Hepatocyte (in vitro differentiated cells): ENCODE measurements at regions not wholly inside any gene's neighbourhood (a gene's known extent, or its start where the extent isn't known, plus 50 kb on each side); places are given as distances from the start of the nearest gene placed in this dataset.

Source experiments
- DNase-seq: peaks from one replicate; pipeline ENCODE4 v3.0.0-alpha.2; 2016; ENCODE audit warnings: low spot score
- H2AFZ ChIP-seq: fragments of 200-600 bp; sonication (generic); 2 replicates; pipeline ENCODE4 v1.6.0; 2016; ENCODE audit warnings: antibody characterized with exemption, mild to moderate bottlenecking
- H3K27ac ChIP-seq: fragments of 200-600 bp; sonication (generic); 2 replicates; pipeline ENCODE4 v1.5.1; 2016; ENCODE audit warnings: mild to moderate bottlenecking
- H3K27me3 ChIP-seq: fragments of 200-600 bp; sonication (generic); 2 replicates; pipeline ENCODE4 v1.6.1; 2016
- H3K36me3 ChIP-seq: fragments of 200-600 bp; sonication (generic); replicated peaks from 2 replicates; pipeline ENCODE4 v1.5.1; 2016; ENCODE audit warnings: low read depth; ENCODE audit not compliant: insufficient read depth
- H3K4me1 ChIP-seq: fragments of 200-600 bp; sonication (generic); 2 replicates; pipeline ENCODE4 v1.5.1; 2016; ENCODE audit warnings: mild to moderate bottlenecking, moderate library complexity; ENCODE audit not compliant: insufficient read depth
- H3K4me2 ChIP-seq: fragments of 200-600 bp; sonication (generic); 2 replicates; pipeline ENCODE4 v1.6.0; 2016
- H3K4me3 ChIP-seq: fragments of 200-600 bp; sonication (generic); 2 replicates; pipeline ENCODE4 v1.5.1; 2016; ENCODE audit warnings: mild to moderate bottlenecking
- H3K79me2 ChIP-seq: fragments of 200-600 bp; sonication (generic); 2 replicates; pipeline ENCODE4 v1.6.0; 2017; ENCODE audit warnings: mild to moderate bottlenecking
- H3K9me2 ChIP-seq: fragments of 200-600 bp; sonication (generic); replicated peaks from 2 replicates; pipeline ENCODE4 v1.6.0; 2017; ENCODE audit warnings: mild to moderate bottlenecking; ENCODE audit not compliant: insufficient read depth
- H3K9me3 ChIP-seq: fragments of 200-600 bp; sonication (generic); 2 replicates; pipeline ENCODE4 v1.5.1; 2016; ENCODE audit warnings: low read depth, mild to moderate bottlenecking
- H4K20me1 ChIP-seq: fragments of 200-600 bp; sonication (generic); 2 replicates; pipeline ENCODE4 v1.6.0; 2016; ENCODE audit warnings: mild to moderate bottlenecking; ENCODE audit not compliant: insufficient read depth, poor library complexity, severe bottlenecking
- EZH2 ChIP-seq: fragments of 200-600 bp; sonication (generic); IDR thresholded peaks from 2 replicates; pipeline ENCODE4 v1.6.1; 2016; ENCODE audit warnings: antibody characterized with exemption, mild to moderate bottlenecking, borderline replicate concordance
- EZH2phosphoT487 ChIP-seq: fragments of 200-600 bp; sonication (generic); IDR thresholded peaks from one replicate; pipeline ENCODE4 v1.6.1; 2018; ENCODE audit warnings: antibody characterized with exemption, mild to moderate bottlenecking, low read depth, moderate library complexity; ENCODE audit not compliant: unreplicated experiment, severe bottlenecking
- WGBS: methylation state at CpG from one replicate; pipeline ENCODE4 v1.1.6; 2016; ENCODE audit warnings: low lambda C conversion rate; ENCODE audit errors: missing lambda C conversion rate; 5-methylcytosine and 5-hydroxymethylcytosine counted together
- TF ChIP-seq, protein P1 (sequence below): fragments of 200-600 bp; sonication (generic); IDR thresholded peaks from 2 replicates; pipeline ENCODE4 v1.5.1; 2016; ENCODE audit warnings: antibody characterized with exemption, mild to moderate bottlenecking; ENCODE audit not compliant: poor library complexity

DNA sequence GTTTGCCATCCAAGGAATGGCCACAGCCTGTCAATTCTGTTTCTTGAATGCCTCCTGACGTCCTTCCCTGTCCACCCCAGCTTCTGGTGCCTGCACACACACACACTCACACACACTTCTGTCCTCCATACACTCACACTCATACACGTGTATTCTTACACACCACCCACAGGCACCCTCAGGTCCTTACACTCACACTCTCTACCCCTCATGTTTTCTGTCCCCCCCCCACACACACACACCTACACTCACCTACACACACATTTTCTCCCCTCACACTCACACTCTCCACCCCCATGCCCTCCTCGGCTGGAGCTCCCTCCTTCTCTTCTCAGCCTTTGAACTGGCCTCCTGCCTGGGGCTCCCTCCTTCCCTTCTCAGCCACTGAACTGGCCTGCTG lies 148.0 kb upstream of the SALL3 start:
- no peaks in the 10 kb centered on the region for H3K79me2 ChIP-seq
- H3K36me3 ChIP-seq = no peaks in the 10 kb centered on the region
- H3K4me1 ChIP-seq = no peaks in the 10 kb centered on the region
- no peak overlapping the region for H3K27ac ChIP-seq
- no peak overlapping the region for H3K4me3 ChIP-seq
- H3K27me3 ChIP-seq = no peaks in the 10 kb centered on the region
- no peaks in the 10 kb centered on the region for H3K9me2 ChIP-seq
- no peak for DNase-seq
- TF ChIP-seq, protein P1, sequence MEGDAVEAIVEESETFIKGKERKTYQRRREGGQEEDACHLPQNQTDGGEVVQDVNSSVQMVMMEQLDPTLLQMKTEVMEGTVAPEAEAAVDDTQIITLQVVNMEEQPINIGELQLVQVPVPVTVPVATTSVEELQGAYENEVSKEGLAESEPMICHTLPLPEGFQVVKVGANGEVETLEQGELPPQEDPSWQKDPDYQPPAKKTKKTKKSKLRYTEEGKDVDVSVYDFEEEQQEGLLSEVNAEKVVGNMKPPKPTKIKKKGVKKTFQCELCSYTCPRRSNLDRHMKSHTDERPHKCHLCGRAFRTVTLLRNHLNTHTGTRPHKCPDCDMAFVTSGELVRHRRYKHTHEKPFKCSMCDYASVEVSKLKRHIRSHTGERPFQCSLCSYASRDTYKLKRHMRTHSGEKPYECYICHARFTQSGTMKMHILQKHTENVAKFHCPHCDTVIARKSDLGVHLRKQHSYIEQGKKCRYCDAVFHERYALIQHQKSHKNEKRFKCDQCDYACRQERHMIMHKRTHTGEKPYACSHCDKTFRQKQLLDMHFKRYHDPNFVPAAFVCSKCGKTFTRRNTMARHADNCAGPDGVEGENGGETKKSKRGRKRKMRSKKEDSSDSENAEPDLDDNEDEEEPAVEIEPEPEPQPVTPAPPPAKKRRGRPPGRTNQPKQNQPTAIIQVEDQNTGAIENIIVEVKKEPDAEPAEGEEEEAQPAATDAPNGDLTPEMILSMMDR = no peak
- TF ChIP-seq EZH2 (no peak), EZH2phosphoT487 (no peak)
- no peak overlapping the region for H3K4me2 ChIP-seq
- no peaks in the 10 kb centered on the region for H3K9me3 ChIP-seq
- no peaks in the 10 kb centered on the region for H4K20me1 ChIP-seq
- no peak overlapping the region for H2AFZ ChIP-seq
- 79% methylated on average over 2 of the region's 3 CpGs for WGBS

DNA sequence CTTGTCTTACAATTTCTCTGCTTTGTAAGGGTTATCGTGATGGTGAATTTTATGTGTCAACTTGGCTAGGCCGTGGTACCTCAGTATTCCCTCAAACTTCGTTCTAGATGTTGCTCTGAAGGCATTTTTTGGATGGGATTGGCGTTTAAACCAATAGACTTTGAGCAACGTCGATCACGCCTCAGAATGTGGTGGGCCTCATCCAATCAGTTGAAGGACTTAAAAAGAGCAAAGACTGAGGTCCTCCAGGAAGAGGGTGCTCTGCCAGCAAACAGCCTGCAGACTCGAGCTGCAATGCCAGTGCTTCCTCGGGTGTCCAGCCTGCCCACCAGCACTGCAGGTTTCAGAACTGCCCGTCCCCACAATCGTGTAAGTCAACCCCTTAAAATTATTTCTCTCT lies 145.8 kb upstream of the SALL3 start:
- no peak for TF ChIP-seq EZH2phosphoT487
- TF ChIP-seq, protein P1 = no peak
- TF ChIP-seq EZH2 = no peak
- H3K4me1 ChIP-seq = no peaks in the 10 kb centered on the region
- H3K9me3 ChIP-seq = no peaks in the 10 kb centered on the region
- DNase-seq = no peak
- H4K20me1 ChIP-seq = no peaks in the 10 kb centered on the region
- no peaks in the 10 kb centered on the region for H3K27me3 ChIP-seq
- no peak overlapping the region for H3K4me2 ChIP-seq
- no peak overlapping the region for H3K4me3 ChIP-seq
- no peaks in the 10 kb centered on the region for H3K9me2 ChIP-seq
- no peaks in the 10 kb centered on the region for H3K79me2 ChIP-seq
- 96% methylated on average over 11 of the region's 11 CpGs for WGBS
- H2AFZ ChIP-seq = no peak overlapping the region
- no peak overlapping the region for H3K27ac ChIP-seq
- no peaks in the 10 kb centered on the region for H3K36me3 ChIP-seq

DNA sequence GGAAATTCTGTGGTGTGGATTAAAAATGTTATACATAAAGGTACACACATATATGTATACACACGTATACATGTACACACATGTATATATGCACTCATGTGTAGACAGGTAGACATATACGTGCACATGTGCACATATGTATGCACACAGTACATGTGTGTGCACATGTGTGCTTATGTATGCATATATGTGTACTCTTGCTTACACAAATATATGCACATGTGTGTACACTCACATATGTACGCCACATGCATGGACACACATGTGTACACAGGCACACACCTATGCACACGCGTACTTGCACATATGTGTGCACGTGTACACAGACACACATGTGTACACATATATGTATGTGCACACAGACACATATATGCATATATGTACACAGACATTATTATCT lies 142.8 kb upstream of the SALL3 start:
- H3K4me3 ChIP-seq = no peak overlapping the region
- no peaks in the 10 kb centered on the region for H3K4me1 ChIP-seq
- H3K9me3 ChIP-seq = no peaks in the 10 kb centered on the region
- no peaks in the 10 kb centered on the region for H4K20me1 ChIP-seq
- no peak overlapping the region for H3K27ac ChIP-seq
- H3K79me2 ChIP-seq = no peaks in the 10 kb centered on the region
- DNase-seq = no peak
- no peaks in the 10 kb centered on the region for H3K27me3 ChIP-seq
- H2AFZ ChIP-seq = no peak overlapping the region
- TF ChIP-seq EZH2 = no peak
- TF ChIP-seq, protein P1 = no peak
- no peak for TF ChIP-seq EZH2phosphoT487
- H3K9me2 ChIP-seq = no peaks in the 10 kb centered on the region
- H3K4me2 ChIP-seq = no peak overlapping the region
- H3K36me3 ChIP-seq = no peaks in the 10 kb centered on the region
- 80% methylated on average over 6 of the region's 6 CpGs for WGBS

DNA sequence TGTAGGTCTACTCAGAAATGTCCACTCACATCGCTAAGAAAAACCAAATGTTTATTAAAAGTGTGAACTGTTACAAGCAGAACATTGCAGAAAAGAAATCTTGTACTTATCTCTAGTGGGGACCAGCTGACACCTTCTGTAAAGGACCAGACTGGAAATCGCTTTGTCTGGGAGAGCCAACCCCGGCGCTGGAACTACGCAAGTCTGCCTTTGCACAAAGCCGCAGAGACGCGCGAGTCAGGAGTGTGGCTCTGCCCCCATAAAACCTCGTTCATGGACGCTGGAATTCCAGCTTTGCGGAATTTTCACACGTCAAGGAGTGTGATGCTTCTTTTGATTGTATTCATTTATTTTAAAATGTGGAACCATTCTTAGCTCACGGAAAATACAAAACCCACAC lies 141.9 kb upstream of the SALL3 start:
- H3K4me3 ChIP-seq = no peak overlapping the region
- H3K36me3 ChIP-seq = no peaks in the 10 kb centered on the region
- no peak for DNase-seq
- H3K27me3 ChIP-seq = no peaks in the 10 kb centered on the region
- H3K79me2 ChIP-seq = no peaks in the 10 kb centered on the region
- no peaks in the 10 kb centered on the region for H3K9me2 ChIP-seq
- no peak overlapping the region for H2AFZ ChIP-seq
- no peaks in the 10 kb centered on the region for H3K4me1 ChIP-seq
- TF ChIP-seq EZH2 (no peak), EZH2phosphoT487 (no peak)
- TF ChIP-seq, protein P1 = no peak
- H3K9me3 ChIP-seq = no peaks in the 10 kb centered on the region
- no peaks in the 10 kb centered on the region for H4K20me1 ChIP-seq
- no peak overlapping the region for H3K4me2 ChIP-seq
- no peak overlapping the region for H3K27ac ChIP-seq
- 88% methylated on average over 14 of the region's 14 CpGs for WGBS
